ENCODE measurements at regions not wholly inside any gene's neighbourhood (a gene's known extent, or its start where the extent isn't known, plus 50 kb on each side); places are given as distances from the start of the nearest gene placed in this dataset.

GRCh38 chr1:234727018-234727940, 117.3 kb upstream of the IRF2BP2 start:
- H2AFZ ChIP-seq (ENCODE audit: low read length): no peak overlapping the region
- ChIA-PET POLR2A (interaction anchor here (0.8 to 19.4 kb wide), 13 partner anchors 9 to 343 kb away, joined by 3 to 1137 read pairs (median 86); partner anchors contain the start of gene IRF2BP2), CTCF (ENCODE audit: low intra/inter-chr PET ratio, low total read pairs) (no interaction called here)
- WGBS (ENCODE audit: low lambda C conversion rate): 89% methylated on average over 6 of the region's 8 CpGs
- DNase-seq (ENCODE audit: low spot score) (no peak), ATAC-seq (no peak), FAIRE-seq (no peak)
- H3K27ac ChIP-seq (ENCODE audit: extremely low read length, insufficient read depth, low read length): peak overlapping the region; percentile 99
- TF ChIP-seq ZNF138 (CRISPR knock-in tag; IDR thresholded peaks at IDR 0.05; ENCODE audit: low read depth): no peak
- TF ChIP-seq GRHL1 (CRISPR knock-in tag; conservative IDR thresholded peaks at IDR 0.05): no peak
- no peak for TF ChIP-seq THAP7 (CRISPR knock-in tag; IDR thresholded peaks at IDR 0.05)
- TF ChIP-seq ZNF543 (CRISPR knock-in tag; IDR thresholded peaks at IDR 0.05): no peak
- no peak for TF ChIP-seq POLR2AphosphoS2 (IDR thresholded peaks at IDR 0.05; ENCODE audit: low read depth, low read length)
- TF ChIP-seq RAD51 (IDR thresholded peaks at IDR 0.05; ENCODE audit: borderline replicate concordance): no peak
- TF ChIP-seq MYC (CRISPR knock-in tag; IDR thresholded peaks at IDR 0.05; ENCODE audit: borderline replicate concordance): no peak
- no peak for TF ChIP-seq ZNF614 (CRISPR knock-in tag; IDR thresholded peaks at IDR 0.05; ENCODE audit: borderline replicate concordance)
- no peak for TF ChIP-seq SAFB2 (CRISPR knock-in tag; IDR thresholded peaks at IDR 0.05; ENCODE audit: borderline replicate concordance, low read depth)
- peaks cover 93% of the 10 kb centered on the region for H3K4me1 ChIP-seq (ENCODE audit: insufficient read depth, low read length)
- intact Hi-C loops (cut with micrococcal nuclease; ENCODE audit: unreplicated experiment): loop anchor here (10.0 kb wide), 1 partner anchor 232 kb away; no protein-coding TSS in a partner anchor
- H4K20me1 ChIP-seq (ENCODE audit: insufficient read depth, low read length): no peaks in the 10 kb centered on the region
- no peaks in the 10 kb centered on the region for H3K27me3 ChIP-seq (ENCODE audit: control insufficient read depth in 1 of 2, insufficient read depth in 2 of 2, low read length in 2 of 2)
- H3K9me3 ChIP-seq (ENCODE audit: low read length): no peaks in the 10 kb centered on the region
- H3K4me3 ChIP-seq (replicated peaks in 1 of 3; ENCODE audit: insufficient read depth in 1 of 3, low read depth in 2 of 3, low read length in 3 of 3): no peak overlapping the region
- H3K36me3 ChIP-seq (replicated peaks in 1 of 2; ENCODE audit: control insufficient read depth in 1 of 2, insufficient read depth in 2 of 2, low read length in 2 of 2): no peaks in the 10 kb centered on the region
- no TSS peak for BruUV-seq (replicated peaks)
- peaks cover 18% of the 10 kb centered on the region for H3K79me2 ChIP-seq (ENCODE audit: insufficient read depth, low read length)
- in situ Hi-C loops (cut with HindIII; ENCODE audit: extremely low pct_ligation_motif_present, low pct_unique_long_range_greater_than_20kb): loop anchor here (10.0 kb wide), 1 partner anchor 358 kb away; no protein-coding TSS in a partner anchor
- H3K4me2 ChIP-seq (ENCODE audit: low read depth, low read length): peak overlapping the region; percentile 3; the same call in 1 of the 2 replicates
- H3K9ac ChIP-seq (ENCODE audit: insufficient read depth, low read depth, low read length): peak overlapping the region; percentile 98
